Endothelial cell of umbilical vein (primary cell): ENCODE measurements at regions not wholly inside any gene's neighbourhood (a gene's known extent, or its start where the extent isn't known, plus 50 kb on each side); places are given as distances from the start of the nearest gene placed in this dataset.

ENCODE experiments used
- BruUV-seq: library from RNA; stranded (reverse); fragments of 400-500 nt; replicated peaks from 2 replicates; lab custom pipeline; 2021; lab: Mats Ljungman, UMichigan
- CTCF ChIA-PET: fragments of 300-600, 350-600 bp; sonication (Branson Sonifier 250); formaldehyde crosslinking; loops from one replicate; lab custom pipeline; 2021; ENCODE audit warnings: antibody characterized with exemption, inconsistent platforms; lab: Charles Lee
- POLR2A ChIA-PET: fragments of 300-600, 350-600 bp; sonication (Branson Sonifier 250); formaldehyde crosslinking; loops from one replicate; lab custom pipeline; 2021; ENCODE audit warnings: antibody characterized with exemption, inconsistent platforms; lab: Charles Lee
- DNase-seq: peaks from one replicate; pipeline ENCODE4 v3.0.0-alpha.2; 2011; ENCODE audit warnings: low read depth, low spot score
- FAIRE-seq: peaks from 2 replicates; lab custom pipeline; 2011; peaks lifted over from hg19 to GRCh38; lab: Jason Lieb, UNC
- H2AFZ ChIP-seq: 2 replicates; pipeline ENCODE4 v1.6.0; 2012; ENCODE audit warnings: low read depth, low read length, control low read depth, inconsistent platforms
- H3K27ac ChIP-seq: 2 replicates; pipeline ENCODE4 v1.5.1; 2011; ENCODE audit warnings: low read depth, mild to moderate bottlenecking, control low read depth, low read length, moderate library complexity; ENCODE audit not compliant: insufficient read depth
- H3K27me3 ChIP-seq, 2 experiments: 2 replicates each; pipeline versions ENCODE4 v1.6.0 to v1.6.1; 2011; ENCODE audit warnings: low read length in 2 of 2, mixed read lengths in 1 of 2; ENCODE audit not compliant: control insufficient read depth in 2 of 2, insufficient read depth in 2 of 2
- H3K36me3 ChIP-seq, 2 experiments: 2 replicates in 1 of 2; 3 replicates in 1 of 2; pipeline ENCODE4 v1.5.1; 2011; ENCODE audit warnings: low read length in 2 of 2, mild to moderate bottlenecking in 1 of 2, moderate library complexity in 1 of 2; ENCODE audit not compliant: control insufficient read depth in 2 of 2, insufficient read depth in 2 of 2; ENCODE audit errors: extremely low read depth in 1 of 2
- H3K4me1 ChIP-seq: 3 replicates; pipeline ENCODE4 v1.5.1; 2011; ENCODE audit warnings: mild to moderate bottlenecking, low read length; ENCODE audit not compliant: control insufficient read depth, insufficient read depth; ENCODE audit errors: extremely low read depth
- H3K4me2 ChIP-seq: 2 replicates; pipeline ENCODE4 v1.6.1; 2011; ENCODE audit warnings: low read length, control low read depth, mixed read lengths; ENCODE audit not compliant: insufficient read depth
- H3K4me3 ChIP-seq, 3 experiments: fragments of 200-600 bp in 1 of 3; sonication (generic), shearing (Covaris generic) in 1 of 3; replicated peaks in 1 of 3; 2 replicates each; pipeline ENCODE4 v1.5.1; 2011 to 2016; ENCODE audit warnings: control low read depth in 3 of 3, low read length in 3 of 3, mild to moderate bottlenecking in 2 of 3, inconsistent platforms in 1 of 3, low read depth in 1 of 3, moderate library complexity in 1 of 3; ENCODE audit not compliant: insufficient read depth in 1 of 3
- H3K79me2 ChIP-seq: 2 replicates; pipeline ENCODE4 v1.6.0; 2012; ENCODE audit warnings: low read length, inconsistent platforms; ENCODE audit not compliant: control insufficient read depth, insufficient read depth
- H3K9ac ChIP-seq: replicated peaks from 2 replicates; pipeline ENCODE3; 2011; ENCODE audit warnings: low read length, control low read depth; ENCODE audit not compliant: insufficient read depth; ENCODE audit errors: extremely low read depth
- H3K9me1 ChIP-seq: replicated peaks from 3 replicates; pipeline ENCODE4 v1.6.0; 2011; ENCODE audit warnings: mild to moderate bottlenecking, low read length; ENCODE audit not compliant: control insufficient read depth, insufficient read depth; ENCODE audit errors: extremely low read depth
- H3K9me3 ChIP-seq: replicated peaks from 2 replicates; pipeline ENCODE4 v1.5.1; 2012; ENCODE audit warnings: low read length, inconsistent platforms; ENCODE audit not compliant: control insufficient read depth, insufficient read depth
- H4K20me1 ChIP-seq: replicated peaks from 2 replicates; pipeline ENCODE3; 2011; ENCODE audit warnings: mild to moderate bottlenecking, low read length; ENCODE audit not compliant: control insufficient read depth, insufficient read depth; ENCODE audit errors: extremely low read depth
- EZH2 ChIP-seq: IDR thresholded peaks from 2 replicates; pipeline ENCODE4 v1.6.1; 2012; ENCODE audit warnings: borderline replicate concordance, low read depth, mild to moderate bottlenecking, moderate library complexity, low read length, inconsistent platforms; ENCODE audit not compliant: severe bottlenecking
- FOS ChIP-seq: IDR thresholded peaks from 2 replicates; pipeline ENCODE4 v1.6.1; 2011; ENCODE audit warnings: mild to moderate bottlenecking, low read length, moderate library complexity, borderline replicate concordance; ENCODE audit not compliant: insufficient read depth
- GATA2 ChIP-seq: IDR thresholded peaks from 2 replicates; pipeline ENCODE4 v1.7.0; 2011; ENCODE audit warnings: low read depth, mild to moderate bottlenecking, moderate library complexity, mixed read lengths, low read length; ENCODE audit not compliant: insufficient read length, insufficient read depth
- JUN ChIP-seq: IDR thresholded peaks from 2 replicates; pipeline ENCODE4 v1.6.1; 2011; ENCODE audit warnings: borderline replicate concordance, low read depth; ENCODE audit not compliant: insufficient read length, insufficient read depth
- MAX ChIP-seq: IDR thresholded peaks from 2 replicates; pipeline ENCODE4 v1.6.1; 2011; ENCODE audit not compliant: insufficient read depth, insufficient read length
- MYC ChIP-seq: IDR thresholded peaks from one replicate; pipeline ENCODE4 v1.6.1; 2011; ENCODE audit warnings: mild to moderate bottlenecking, low read depth, low read length
- POLR2A ChIP-seq: IDR thresholded peaks from 2 replicates; pipeline ENCODE4 v1.6.1; 2012; ENCODE audit warnings: low read depth, mild to moderate bottlenecking, control low read depth, low read length
- POLR2AphosphoS5 ChIP-seq: IDR thresholded peaks from 2 replicates; pipeline ENCODE4 v1.6.1; 2012; ENCODE audit warnings: low read depth, mild to moderate bottlenecking, control low read depth, low read length, moderate library complexity; ENCODE audit not compliant: insufficient read depth
- dilution Hi-C: fragments of 300-500 bp; cut with MboI; formaldehyde crosslinking; loops from one replicate; pipeline ENCODE4 v1.15.0; 2019; ENCODE audit warnings: low sequenced_read_pairs; ENCODE audit not compliant: extremely low pct_ligation_motif_present
- intact Hi-C: fragments of 100-400 bp; cut with micrococcal nuclease; formaldehyde crosslinking; loops from one replicate; pipeline ENCODE4 v1.10.0; 2022
- TF ChIP-seq, protein P1 (sequence below), 2 donors: IDR thresholded peaks; 1 replicate in 1 of 2; 2 replicates in 1 of 2; pipeline ENCODE4 v1.5.1; 2011; ENCODE audit warnings: low read length in 2 of 2, mild to moderate bottlenecking in 2 of 2, moderate library complexity in 2 of 2, control low read depth in 1 of 2, inconsistent platforms in 1 of 2, low read depth in 1 of 2; ENCODE audit not compliant: insufficient read depth in 1 of 2; ENCODE audit errors: extremely low read depth in 1 of 2

DNA sequence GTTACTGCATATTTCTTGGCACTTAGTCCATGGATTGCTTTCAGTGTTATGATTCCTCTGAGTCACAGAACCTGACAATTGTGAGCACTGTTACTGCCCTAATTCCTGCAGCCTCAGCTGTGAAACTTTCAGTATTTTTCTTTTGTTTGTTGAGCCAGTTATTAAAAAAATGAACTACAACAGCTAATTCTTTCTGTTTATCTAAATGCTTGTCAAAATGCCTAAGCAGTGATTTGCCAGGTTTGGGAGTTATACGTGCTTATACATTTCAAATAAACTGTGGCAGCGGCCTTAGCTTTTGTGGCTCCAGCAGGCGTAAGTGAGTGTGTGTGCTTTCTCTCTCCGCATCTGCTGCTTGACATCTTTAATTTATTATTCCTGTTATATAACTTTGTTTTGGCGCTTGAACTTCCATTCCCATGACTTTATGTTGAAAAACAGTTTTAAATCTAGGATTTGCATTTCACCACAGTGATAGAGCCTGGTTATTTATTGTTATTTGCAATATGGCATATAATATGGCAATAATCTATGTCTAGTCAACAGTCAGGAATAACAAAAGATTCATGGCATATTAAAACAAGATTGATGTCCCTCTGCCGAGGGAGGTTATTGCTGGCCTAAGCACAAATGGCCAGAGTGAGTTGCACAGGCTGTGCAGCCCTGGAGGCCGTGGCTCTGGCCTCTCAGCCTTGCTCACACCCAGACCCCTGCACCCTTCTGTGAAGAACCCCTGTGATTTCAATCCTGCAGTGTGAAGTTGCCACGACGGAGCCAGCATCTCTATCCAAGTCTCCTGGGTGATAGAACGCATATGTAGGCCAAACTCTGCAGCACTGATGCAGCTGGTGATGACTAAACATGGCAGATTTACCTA lies 303.4 kb downstream of the THBS2 start:
- H2AFZ ChIP-seq, result no peak overlapping the region
- H4K20me1 ChIP-seq, result no peaks in the 10 kb centered on the region
- intact Hi-C loops (loop anchor here (10.0 kb wide), 1 partner anchor 775 kb away; the partner anchor contains the start of gene PHF10), dilution Hi-C loops (no loop called here)
- H3K79me2 ChIP-seq, result no peaks in the 10 kb centered on the region
- H3K36me3 ChIP-seq, result no peaks in the 10 kb centered on the region
- H3K27me3 ChIP-seq, result no peaks in the 10 kb centered on the region
- H3K9ac ChIP-seq, result no peak overlapping the region
- ChIA-PET CTCF (no interaction called here), POLR2A (no interaction called here)
- no peaks in the 10 kb centered on the region for H3K9me3 ChIP-seq
- DNase-seq (no peak), FAIRE-seq (no peak)
- no peak overlapping the region for H3K4me2 ChIP-seq
- no peaks in the 10 kb centered on the region for H3K4me1 ChIP-seq
- H3K9me1 ChIP-seq, result no peaks in the 10 kb centered on the region
- H3K27ac ChIP-seq, result no peak overlapping the region
- BruUV-seq, result no TSS peak
- TF ChIP-seq POLR2AphosphoS5, result no peak
- TF ChIP-seq MYC, result no peak
- no peak for TF ChIP-seq POLR2A
- TF ChIP-seq EZH2, result no peak
- no peak for TF ChIP-seq JUN
- H3K4me3 ChIP-seq, result no peak overlapping the region

GRCh38 chr6:168948990-168949531 lies 304.6 kb downstream of the THBS2 start:
- no peak for DNase-seq
- dilution Hi-C loops (no loop called here), intact Hi-C loops (no loop called here)
- no peak overlapping the region for H2AFZ ChIP-seq
- no peaks in the 10 kb centered on the region for H4K20me1 ChIP-seq
- ChIA-PET POLR2A (no interaction called here), CTCF (no interaction called here)
- no peak for FAIRE-seq
- H3K4me2 ChIP-seq, result no peak overlapping the region
- H3K36me3 ChIP-seq, result no peaks in the 10 kb centered on the region
- H3K9me3 ChIP-seq, result no peaks in the 10 kb centered on the region
- BruUV-seq, result no TSS peak
- no peaks in the 10 kb centered on the region for H3K27me3 ChIP-seq
- H3K4me3 ChIP-seq, result no peak overlapping the region
- H3K4me1 ChIP-seq, result no peaks in the 10 kb centered on the region
- no peaks in the 10 kb centered on the region for H3K79me2 ChIP-seq
- no peak overlapping the region for H3K9ac ChIP-seq
- H3K9me1 ChIP-seq, result no peaks in the 10 kb centered on the region
- H3K27ac ChIP-seq, result no peak overlapping the region
- TF ChIP-seq FOS (no peak), EZH2 (no peak), GATA2 (no peak), MAX (no peak), POLR2AphosphoS5 (no peak)
- TF ChIP-seq, protein P1, sequence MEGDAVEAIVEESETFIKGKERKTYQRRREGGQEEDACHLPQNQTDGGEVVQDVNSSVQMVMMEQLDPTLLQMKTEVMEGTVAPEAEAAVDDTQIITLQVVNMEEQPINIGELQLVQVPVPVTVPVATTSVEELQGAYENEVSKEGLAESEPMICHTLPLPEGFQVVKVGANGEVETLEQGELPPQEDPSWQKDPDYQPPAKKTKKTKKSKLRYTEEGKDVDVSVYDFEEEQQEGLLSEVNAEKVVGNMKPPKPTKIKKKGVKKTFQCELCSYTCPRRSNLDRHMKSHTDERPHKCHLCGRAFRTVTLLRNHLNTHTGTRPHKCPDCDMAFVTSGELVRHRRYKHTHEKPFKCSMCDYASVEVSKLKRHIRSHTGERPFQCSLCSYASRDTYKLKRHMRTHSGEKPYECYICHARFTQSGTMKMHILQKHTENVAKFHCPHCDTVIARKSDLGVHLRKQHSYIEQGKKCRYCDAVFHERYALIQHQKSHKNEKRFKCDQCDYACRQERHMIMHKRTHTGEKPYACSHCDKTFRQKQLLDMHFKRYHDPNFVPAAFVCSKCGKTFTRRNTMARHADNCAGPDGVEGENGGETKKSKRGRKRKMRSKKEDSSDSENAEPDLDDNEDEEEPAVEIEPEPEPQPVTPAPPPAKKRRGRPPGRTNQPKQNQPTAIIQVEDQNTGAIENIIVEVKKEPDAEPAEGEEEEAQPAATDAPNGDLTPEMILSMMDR (IDR thresholded peaks at IDR 0.05; ENCODE audit: extremely low read depth in 1 of 2, insufficient read depth in 1 of 2, low read depth in 1 of 2, low read length in 2 of 2), result no peak
